ENCODE measurements at regions not wholly inside any gene's neighbourhood (a gene's known extent, or its start where the extent isn't known, plus 50 kb on each side); places are given as distances from the start of the nearest gene placed in this dataset.

DNA sequence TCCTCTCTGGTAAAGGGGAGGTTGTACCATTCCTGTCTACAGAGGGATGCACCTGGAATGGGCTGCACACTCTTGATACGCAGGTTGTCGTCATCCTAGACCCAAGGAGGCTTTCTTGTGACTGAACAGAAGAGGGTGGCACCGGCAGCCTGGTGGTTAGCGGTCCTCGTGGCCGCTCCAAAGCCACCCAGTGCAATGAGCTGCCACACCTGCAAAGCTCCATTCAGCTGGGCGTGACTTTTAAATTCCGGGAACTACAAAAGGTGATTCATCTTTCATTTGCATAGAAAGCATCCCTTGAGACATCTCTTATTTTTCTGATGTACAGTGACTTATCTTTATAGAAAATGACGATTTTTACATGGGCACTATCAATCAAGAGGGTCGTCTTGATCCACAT lies 286.1 kb upstream of the IRX1 start:
- TF ChIP-seq, protein P1, sequence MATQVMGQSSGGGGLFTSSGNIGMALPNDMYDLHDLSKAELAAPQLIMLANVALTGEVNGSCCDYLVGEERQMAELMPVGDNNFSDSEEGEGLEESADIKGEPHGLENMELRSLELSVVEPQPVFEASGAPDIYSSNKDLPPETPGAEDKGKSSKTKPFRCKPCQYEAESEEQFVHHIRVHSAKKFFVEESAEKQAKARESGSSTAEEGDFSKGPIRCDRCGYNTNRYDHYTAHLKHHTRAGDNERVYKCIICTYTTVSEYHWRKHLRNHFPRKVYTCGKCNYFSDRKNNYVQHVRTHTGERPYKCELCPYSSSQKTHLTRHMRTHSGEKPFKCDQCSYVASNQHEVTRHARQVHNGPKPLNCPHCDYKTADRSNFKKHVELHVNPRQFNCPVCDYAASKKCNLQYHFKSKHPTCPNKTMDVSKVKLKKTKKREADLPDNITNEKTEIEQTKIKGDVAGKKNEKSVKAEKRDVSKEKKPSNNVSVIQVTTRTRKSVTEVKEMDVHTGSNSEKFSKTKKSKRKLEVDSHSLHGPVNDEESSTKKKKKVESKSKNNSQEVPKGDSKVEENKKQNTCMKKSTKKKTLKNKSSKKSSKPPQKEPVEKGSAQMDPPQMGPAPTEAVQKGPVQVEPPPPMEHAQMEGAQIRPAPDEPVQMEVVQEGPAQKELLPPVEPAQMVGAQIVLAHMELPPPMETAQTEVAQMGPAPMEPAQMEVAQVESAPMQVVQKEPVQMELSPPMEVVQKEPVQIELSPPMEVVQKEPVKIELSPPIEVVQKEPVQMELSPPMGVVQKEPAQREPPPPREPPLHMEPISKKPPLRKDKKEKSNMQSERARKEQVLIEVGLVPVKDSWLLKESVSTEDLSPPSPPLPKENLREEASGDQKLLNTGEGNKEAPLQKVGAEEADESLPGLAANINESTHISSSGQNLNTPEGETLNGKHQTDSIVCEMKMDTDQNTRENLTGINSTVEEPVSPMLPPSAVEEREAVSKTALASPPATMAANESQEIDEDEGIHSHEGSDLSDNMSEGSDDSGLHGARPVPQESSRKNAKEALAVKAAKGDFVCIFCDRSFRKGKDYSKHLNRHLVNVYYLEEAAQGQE (IDR thresholded peaks at IDR 0.05; ENCODE audit: low read depth, low read length) = no peak
- TF ChIP-seq RXRA (IDR thresholded peaks at IDR 0.05; ENCODE audit: borderline replicate concordance, low read depth) (no peak), FOXM1 (IDR thresholded peaks at IDR 0.05; ENCODE audit: low read depth) (no peak), CHD2 (IDR thresholded peaks at IDR 0.05; ENCODE audit: low read length, partially characterized antibody) (no peak), SMC3 (IDR thresholded peaks at IDR 0.05; ENCODE audit: low read depth, low read length) (no peak), TAF1 (IDR thresholded peaks at IDR 0.05; ENCODE audit: borderline replicate concordance, low read depth, low read length) (no peak), MXI1 (IDR thresholded peaks at IDR 0.05; ENCODE audit: low read depth, low read length) (no peak), POLR2AphosphoS5 (IDR thresholded peaks at IDR 0.05; ENCODE audit: low read depth, low read length) (no peak), FOSL2 (IDR thresholded peaks at IDR 0.05; ENCODE audit: borderline replicate concordance, low read depth) (no peak), JUND (IDR thresholded peaks at IDR 0.05) (no peak), TEAD4 (IDR thresholded peaks at IDR 0.05; ENCODE audit: borderline replicate concordance, insufficient read depth) (no peak)
- TF ChIP-seq, protein P2, sequence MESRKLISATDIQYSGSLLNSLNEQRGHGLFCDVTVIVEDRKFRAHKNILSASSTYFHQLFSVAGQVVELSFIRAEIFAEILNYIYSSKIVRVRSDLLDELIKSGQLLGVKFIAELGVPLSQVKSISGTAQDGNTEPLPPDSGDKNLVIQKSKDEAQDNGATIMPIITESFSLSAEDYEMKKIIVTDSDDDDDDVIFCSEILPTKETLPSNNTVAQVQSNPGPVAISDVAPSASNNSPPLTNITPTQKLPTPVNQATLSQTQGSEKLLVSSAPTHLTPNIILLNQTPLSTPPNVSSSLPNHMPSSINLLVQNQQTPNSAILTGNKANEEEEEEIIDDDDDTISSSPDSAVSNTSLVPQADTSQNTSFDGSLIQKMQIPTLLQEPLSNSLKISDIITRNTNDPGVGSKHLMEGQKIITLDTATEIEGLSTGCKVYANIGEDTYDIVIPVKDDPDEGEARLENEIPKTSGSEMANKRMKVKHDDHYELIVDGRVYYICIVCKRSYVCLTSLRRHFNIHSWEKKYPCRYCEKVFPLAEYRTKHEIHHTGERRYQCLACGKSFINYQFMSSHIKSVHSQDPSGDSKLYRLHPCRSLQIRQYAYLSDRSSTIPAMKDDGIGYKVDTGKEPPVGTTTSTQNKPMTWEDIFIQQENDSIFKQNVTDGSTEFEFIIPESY (IDR thresholded peaks at IDR 0.05; ENCODE audit: borderline replicate concordance, low read depth) = no peak
- TF ChIP-seq, protein P3, sequence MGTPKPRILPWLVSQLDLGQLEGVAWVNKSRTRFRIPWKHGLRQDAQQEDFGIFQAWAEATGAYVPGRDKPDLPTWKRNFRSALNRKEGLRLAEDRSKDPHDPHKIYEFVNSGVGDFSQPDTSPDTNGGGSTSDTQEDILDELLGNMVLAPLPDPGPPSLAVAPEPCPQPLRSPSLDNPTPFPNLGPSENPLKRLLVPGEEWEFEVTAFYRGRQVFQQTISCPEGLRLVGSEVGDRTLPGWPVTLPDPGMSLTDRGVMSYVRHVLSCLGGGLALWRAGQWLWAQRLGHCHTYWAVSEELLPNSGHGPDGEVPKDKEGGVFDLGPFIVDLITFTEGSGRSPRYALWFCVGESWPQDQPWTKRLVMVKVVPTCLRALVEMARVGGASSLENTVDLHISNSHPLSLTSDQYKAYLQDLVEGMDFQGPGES (IDR thresholded peaks at IDR 0.05; ENCODE audit: low read depth, low read length) = no peak
- TF ChIP-seq, protein P4, sequence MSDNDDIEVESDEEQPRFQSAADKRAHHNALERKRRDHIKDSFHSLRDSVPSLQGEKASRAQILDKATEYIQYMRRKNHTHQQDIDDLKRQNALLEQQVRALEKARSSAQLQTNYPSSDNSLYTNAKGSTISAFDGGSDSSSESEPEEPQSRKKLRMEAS (IDR thresholded peaks at IDR 0.05; ENCODE audit: low read depth) = no peak
- TF ChIP-seq, protein P5, sequence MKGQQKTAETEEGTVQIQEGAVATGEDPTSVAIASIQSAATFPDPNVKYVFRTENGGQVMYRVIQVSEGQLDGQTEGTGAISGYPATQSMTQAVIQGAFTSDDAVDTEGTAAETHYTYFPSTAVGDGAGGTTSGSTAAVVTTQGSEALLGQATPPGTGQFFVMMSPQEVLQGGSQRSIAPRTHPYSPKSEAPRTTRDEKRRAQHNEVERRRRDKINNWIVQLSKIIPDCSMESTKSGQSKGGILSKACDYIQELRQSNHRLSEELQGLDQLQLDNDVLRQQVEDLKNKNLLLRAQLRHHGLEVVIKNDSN (IDR thresholded peaks at IDR 0.05; ENCODE audit: borderline replicate concordance, low read depth) = no peak
- TF ChIP-seq, protein P6, sequence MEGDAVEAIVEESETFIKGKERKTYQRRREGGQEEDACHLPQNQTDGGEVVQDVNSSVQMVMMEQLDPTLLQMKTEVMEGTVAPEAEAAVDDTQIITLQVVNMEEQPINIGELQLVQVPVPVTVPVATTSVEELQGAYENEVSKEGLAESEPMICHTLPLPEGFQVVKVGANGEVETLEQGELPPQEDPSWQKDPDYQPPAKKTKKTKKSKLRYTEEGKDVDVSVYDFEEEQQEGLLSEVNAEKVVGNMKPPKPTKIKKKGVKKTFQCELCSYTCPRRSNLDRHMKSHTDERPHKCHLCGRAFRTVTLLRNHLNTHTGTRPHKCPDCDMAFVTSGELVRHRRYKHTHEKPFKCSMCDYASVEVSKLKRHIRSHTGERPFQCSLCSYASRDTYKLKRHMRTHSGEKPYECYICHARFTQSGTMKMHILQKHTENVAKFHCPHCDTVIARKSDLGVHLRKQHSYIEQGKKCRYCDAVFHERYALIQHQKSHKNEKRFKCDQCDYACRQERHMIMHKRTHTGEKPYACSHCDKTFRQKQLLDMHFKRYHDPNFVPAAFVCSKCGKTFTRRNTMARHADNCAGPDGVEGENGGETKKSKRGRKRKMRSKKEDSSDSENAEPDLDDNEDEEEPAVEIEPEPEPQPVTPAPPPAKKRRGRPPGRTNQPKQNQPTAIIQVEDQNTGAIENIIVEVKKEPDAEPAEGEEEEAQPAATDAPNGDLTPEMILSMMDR (IDR thresholded peaks at IDR 0.05) = no peak
- TF ChIP-seq, protein P7, sequence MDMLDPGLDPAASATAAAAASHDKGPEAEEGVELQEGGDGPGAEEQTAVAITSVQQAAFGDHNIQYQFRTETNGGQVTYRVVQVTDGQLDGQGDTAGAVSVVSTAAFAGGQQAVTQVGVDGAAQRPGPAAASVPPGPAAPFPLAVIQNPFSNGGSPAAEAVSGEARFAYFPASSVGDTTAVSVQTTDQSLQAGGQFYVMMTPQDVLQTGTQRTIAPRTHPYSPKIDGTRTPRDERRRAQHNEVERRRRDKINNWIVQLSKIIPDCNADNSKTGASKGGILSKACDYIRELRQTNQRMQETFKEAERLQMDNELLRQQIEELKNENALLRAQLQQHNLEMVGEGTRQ (IDR thresholded peaks at IDR 0.05; ENCODE audit: borderline replicate concordance, low read depth, low read length) = no peak
- DNase-seq = no peak
- H3K27me3 ChIP-seq (ENCODE audit: insufficient read depth) = no peaks in the 10 kb centered on the region; the same call in 1 of the 2 replicates
- H3K36me3 ChIP-seq (replicated peaks in 1 of 2; ENCODE audit: control insufficient read depth in 1 of 2, insufficient read depth in 2 of 2, low read length in 1 of 2) = no peaks in the 10 kb centered on the region
- H3K9ac ChIP-seq = no peak overlapping the region
- H3K27ac ChIP-seq (ENCODE audit: low read depth in 2 of 2, low read length in 1 of 2) = no peak overlapping the region
- no peak overlapping the region for H3K4me2 ChIP-seq
- H2AFZ ChIP-seq (ENCODE audit: low read depth) = no peak overlapping the region
- CTCF ChIA-PET = no interaction called here
- no peaks in the 10 kb centered on the region for H3K79me2 ChIP-seq (ENCODE audit: insufficient read depth)
- no peaks in the 10 kb centered on the region for H4K20me1 ChIP-seq (ENCODE audit: insufficient read depth)
- POLR2A ChIA-PET = no interaction called here
- no peaks in the 10 kb centered on the region for H3K9me3 ChIP-seq
- no peaks in the 10 kb centered on the region for H3K4me1 ChIP-seq (ENCODE audit: control insufficient read depth in 1 of 2, insufficient read depth in 2 of 2, low read depth in 1 of 2, low read length in 1 of 2)
- WGBS (ENCODE audit: low lambda C conversion rate) = 16% methylated on average over 10 of the region's 10 CpGs
- no peaks in the 10 kb centered on the region for H3F3A ChIP-seq (replicated peaks; ENCODE audit: insufficient read depth)
- no peak overlapping the region for H3K4me3 ChIP-seq (ENCODE audit: low read depth in 2 of 2, low read length in 1 of 2)
- no peaks in the 10 kb centered on the region for H3K9me2 ChIP-seq
